Rectal smooth muscle tissue (tissue), 1 donor: ENCODE measurements at regions not wholly inside any gene's neighbourhood (a gene's known extent, or its start where the extent isn't known, plus 50 kb on each side); places are given as distances from the start of the nearest gene placed in this dataset.

ENCODE experiments used
- H3K27ac ChIP-seq: one replicate; pipeline ENCODE4 v1.7.0; 2013; ENCODE audit warnings: low read depth, low read length, inconsistent platforms
- H3K27me3 ChIP-seq: one replicate; pipeline ENCODE4 v1.7.0; 2013; ENCODE audit warnings: low read length; ENCODE audit not compliant: control insufficient read depth, insufficient read depth
- H3K36me3 ChIP-seq: one replicate; pipeline ENCODE4 v1.7.0; 2013; ENCODE audit warnings: low read length; ENCODE audit not compliant: control insufficient read depth, insufficient read depth
- H3K4me1 ChIP-seq: one replicate; pipeline ENCODE4 v1.7.0; 2013; ENCODE audit warnings: low read length; ENCODE audit not compliant: control insufficient read depth, insufficient read depth
- H3K4me3 ChIP-seq: one replicate; pipeline ENCODE4 v1.7.0; 2013; ENCODE audit warnings: low read length
- H3K9ac ChIP-seq: one replicate; pipeline ENCODE4 v1.7.0; 2013; ENCODE audit warnings: low read length

GRCh38 chr2:121165038-121165542 lies 119.9 kb downstream of the TFCP2L1 start:
- Histone ChIP-seq H3K27ac (no peak overlapping the region), H3K9ac (no peak overlapping the region)

More at GRCh38 chr2:121165038-121165542, 119.9 kb downstream of the TFCP2L1 start:
- H3K4me3 ChIP-seq, result no peak overlapping the region
- no peaks in the 10 kb centered on the region for H3K4me1 ChIP-seq
- no peaks in the 10 kb centered on the region for H3K27me3 ChIP-seq
- no peaks in the 10 kb centered on the region for H3K36me3 ChIP-seq
